Right lobe of liver (tissue), 4 donors: ENCODE measurements at regions not wholly inside any gene's neighbourhood (a gene's known extent, or its start where the extent isn't known, plus 50 kb on each side); places are given as distances from the start of the nearest gene placed in this dataset.

Source experiments
- POLR2A ChIP-seq: fragments of 450-650 bp; IDR thresholded peaks from one replicate; pipeline ENCODE4 v1.6.1; 2017; ENCODE audit warnings: antibody characterized with exemption, mild to moderate bottlenecking
- TF ChIP-seq, protein P1 (sequence below), 4 donors: fragments of 200-600 bp in 3 of 4; fragments of 450-650 bp in 1 of 4; IDR thresholded peaks; one replicate each; pipeline versions ENCODE4 v1.5.1 to v1.8.0; 2016 to 2022; ENCODE audit warnings: antibody characterized with exemption in 4 of 4, mild to moderate bottlenecking in 2 of 4
- donor health status: DM: no; HTN: no; CAD: no.
- donor health status: DM: no; HTN: no; CAD: no.
- donor health status: DM: no; HTN: yes; CAD: no.

GRCh38 chr5:117736698-117737097, 1162.1 kb upstream of the SEMA6A start:
- TF ChIP-seq, protein P1, sequence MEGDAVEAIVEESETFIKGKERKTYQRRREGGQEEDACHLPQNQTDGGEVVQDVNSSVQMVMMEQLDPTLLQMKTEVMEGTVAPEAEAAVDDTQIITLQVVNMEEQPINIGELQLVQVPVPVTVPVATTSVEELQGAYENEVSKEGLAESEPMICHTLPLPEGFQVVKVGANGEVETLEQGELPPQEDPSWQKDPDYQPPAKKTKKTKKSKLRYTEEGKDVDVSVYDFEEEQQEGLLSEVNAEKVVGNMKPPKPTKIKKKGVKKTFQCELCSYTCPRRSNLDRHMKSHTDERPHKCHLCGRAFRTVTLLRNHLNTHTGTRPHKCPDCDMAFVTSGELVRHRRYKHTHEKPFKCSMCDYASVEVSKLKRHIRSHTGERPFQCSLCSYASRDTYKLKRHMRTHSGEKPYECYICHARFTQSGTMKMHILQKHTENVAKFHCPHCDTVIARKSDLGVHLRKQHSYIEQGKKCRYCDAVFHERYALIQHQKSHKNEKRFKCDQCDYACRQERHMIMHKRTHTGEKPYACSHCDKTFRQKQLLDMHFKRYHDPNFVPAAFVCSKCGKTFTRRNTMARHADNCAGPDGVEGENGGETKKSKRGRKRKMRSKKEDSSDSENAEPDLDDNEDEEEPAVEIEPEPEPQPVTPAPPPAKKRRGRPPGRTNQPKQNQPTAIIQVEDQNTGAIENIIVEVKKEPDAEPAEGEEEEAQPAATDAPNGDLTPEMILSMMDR (IDR thresholded peaks at IDR 0.05) = no peak
- TF ChIP-seq POLR2A = no peak
